ENCODE measurements at regions not wholly inside any gene's neighbourhood (a gene's known extent, or its start where the extent isn't known, plus 50 kb on each side); places are given as distances from the start of the nearest gene placed in this dataset.

DNA sequence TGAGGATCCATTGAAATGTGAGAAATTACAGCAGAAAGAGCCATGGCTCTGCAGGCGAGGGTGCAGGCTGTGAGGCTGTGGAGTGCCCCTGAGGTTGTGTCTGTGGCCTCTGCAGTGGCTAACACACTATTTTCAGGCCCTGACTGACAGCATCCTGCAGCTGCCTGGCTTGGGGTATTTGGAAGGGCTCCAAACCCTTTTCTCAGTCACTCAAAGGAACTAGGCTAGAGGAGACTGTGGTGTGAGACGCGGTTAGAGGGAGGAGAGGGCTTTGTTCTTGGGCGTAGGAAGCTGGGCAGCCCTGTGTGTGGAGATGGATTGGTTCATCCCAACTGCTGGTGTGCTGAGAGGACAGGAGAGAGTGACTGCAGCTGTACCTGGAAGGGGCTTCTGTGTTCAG, 134.9 kb downstream of the RAMP3 start:
- TF ChIP-seq, protein P1, sequence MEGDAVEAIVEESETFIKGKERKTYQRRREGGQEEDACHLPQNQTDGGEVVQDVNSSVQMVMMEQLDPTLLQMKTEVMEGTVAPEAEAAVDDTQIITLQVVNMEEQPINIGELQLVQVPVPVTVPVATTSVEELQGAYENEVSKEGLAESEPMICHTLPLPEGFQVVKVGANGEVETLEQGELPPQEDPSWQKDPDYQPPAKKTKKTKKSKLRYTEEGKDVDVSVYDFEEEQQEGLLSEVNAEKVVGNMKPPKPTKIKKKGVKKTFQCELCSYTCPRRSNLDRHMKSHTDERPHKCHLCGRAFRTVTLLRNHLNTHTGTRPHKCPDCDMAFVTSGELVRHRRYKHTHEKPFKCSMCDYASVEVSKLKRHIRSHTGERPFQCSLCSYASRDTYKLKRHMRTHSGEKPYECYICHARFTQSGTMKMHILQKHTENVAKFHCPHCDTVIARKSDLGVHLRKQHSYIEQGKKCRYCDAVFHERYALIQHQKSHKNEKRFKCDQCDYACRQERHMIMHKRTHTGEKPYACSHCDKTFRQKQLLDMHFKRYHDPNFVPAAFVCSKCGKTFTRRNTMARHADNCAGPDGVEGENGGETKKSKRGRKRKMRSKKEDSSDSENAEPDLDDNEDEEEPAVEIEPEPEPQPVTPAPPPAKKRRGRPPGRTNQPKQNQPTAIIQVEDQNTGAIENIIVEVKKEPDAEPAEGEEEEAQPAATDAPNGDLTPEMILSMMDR (IDR thresholded peaks at IDR 0.05) = no peak
- no peak for TF ChIP-seq EZH2 (IDR thresholded peaks at IDR 0.05)

Data from neural progenitor cell (in vitro differentiated cells).